Activated CD8-positive, alpha-beta T cell treated with anti-CD3 and anti-CD28 coated beads, Interleukin-2, amount 10 ng/mL, durations not matched to agents 7 days and 5 days (primary cell): ENCODE measurements at regions not wholly inside any gene's neighbourhood (a gene's known extent, or its start where the extent isn't known, plus 50 kb on each side); places are given as distances from the start of the nearest gene placed in this dataset.

Experiments used
- ATAC-seq: fragments of 150-1000 bp; cut with Tn5 transposase; one replicate; pipeline ENCODE4 v1.10.0; 2021; ENCODE audit warnings: moderate library complexity
- CTCF ChIA-PET: fragments of 350-600 bp; sonication (Branson Sonifier 250); formaldehyde crosslinking; loops from one replicate; lab custom pipeline; 2021; ENCODE audit warnings: antibody characterized with exemption; lab: Charles Lee
- POLR2A ChIA-PET: fragments of 350-600 bp; sonication (Branson Sonifier 250); formaldehyde crosslinking; loops from one replicate; lab custom pipeline; 2021; ENCODE audit warnings: antibody characterized with exemption; lab: Charles Lee
- DNase-seq: peaks from one replicate; pipeline ENCODE4 v3.0.0-alpha.2; 2020
- H3K27ac Mint-ChIP-seq: one replicate; pipeline ENCODE4 v1.8.0; 2021; ENCODE audit warnings: mild to moderate bottlenecking, mixed read lengths
- H3K27me3 Mint-ChIP-seq: one replicate; pipeline ENCODE4 v1.8.0; 2021; ENCODE audit warnings: low read depth, mixed read lengths
- H3K36me3 Mint-ChIP-seq: one replicate; pipeline ENCODE4 v1.8.0; 2021; ENCODE audit warnings: low read depth, mixed read lengths
- H3K4me1 Mint-ChIP-seq: one replicate; pipeline ENCODE4 v1.8.0; 2021; ENCODE audit warnings: low read depth, mixed read lengths
- H3K4me3 Mint-ChIP-seq: one replicate; pipeline ENCODE4 v1.8.0; 2021; ENCODE audit warnings: mild to moderate bottlenecking, mixed read lengths
- H3K9me3 Mint-ChIP-seq: one replicate; pipeline ENCODE4 v1.8.0; 2022; ENCODE audit warnings: mixed read lengths; ENCODE audit not compliant: insufficient read depth

DNA sequence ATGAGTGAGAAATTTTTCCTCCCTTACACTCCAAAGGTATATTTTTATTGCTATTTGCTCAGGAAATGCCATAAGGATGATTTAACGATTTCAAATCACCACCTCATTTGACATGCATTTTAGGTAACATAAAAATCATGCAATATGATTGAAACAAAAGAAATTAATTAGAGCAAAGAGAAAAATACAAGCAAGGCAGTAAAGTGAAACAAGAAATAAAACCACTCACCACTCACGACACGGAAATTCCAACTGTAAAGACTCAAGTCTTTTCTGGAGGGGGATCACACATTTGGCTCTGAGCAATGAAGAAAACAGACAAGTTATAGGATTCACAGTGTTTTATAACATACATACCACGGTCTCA lies 86.8 kb upstream of the ARHGAP29 start:
- ATAC-seq (no peak), DNase-seq (no peak)
- no peak overlapping the region for H3K4me3 Mint-ChIP-seq
- CTCF ChIA-PET = no interaction called here
- no peak overlapping the region for H3K27ac Mint-ChIP-seq
- H3K9me3 Mint-ChIP-seq = no peaks in the 10 kb centered on the region
- POLR2A ChIA-PET = no interaction called here
- H3K36me3 Mint-ChIP-seq = no peaks in the 10 kb centered on the region
- H3K27me3 Mint-ChIP-seq = peaks cover 21% of the 10 kb centered on the region
- no peaks in the 10 kb centered on the region for H3K4me1 Mint-ChIP-seq

DNA sequence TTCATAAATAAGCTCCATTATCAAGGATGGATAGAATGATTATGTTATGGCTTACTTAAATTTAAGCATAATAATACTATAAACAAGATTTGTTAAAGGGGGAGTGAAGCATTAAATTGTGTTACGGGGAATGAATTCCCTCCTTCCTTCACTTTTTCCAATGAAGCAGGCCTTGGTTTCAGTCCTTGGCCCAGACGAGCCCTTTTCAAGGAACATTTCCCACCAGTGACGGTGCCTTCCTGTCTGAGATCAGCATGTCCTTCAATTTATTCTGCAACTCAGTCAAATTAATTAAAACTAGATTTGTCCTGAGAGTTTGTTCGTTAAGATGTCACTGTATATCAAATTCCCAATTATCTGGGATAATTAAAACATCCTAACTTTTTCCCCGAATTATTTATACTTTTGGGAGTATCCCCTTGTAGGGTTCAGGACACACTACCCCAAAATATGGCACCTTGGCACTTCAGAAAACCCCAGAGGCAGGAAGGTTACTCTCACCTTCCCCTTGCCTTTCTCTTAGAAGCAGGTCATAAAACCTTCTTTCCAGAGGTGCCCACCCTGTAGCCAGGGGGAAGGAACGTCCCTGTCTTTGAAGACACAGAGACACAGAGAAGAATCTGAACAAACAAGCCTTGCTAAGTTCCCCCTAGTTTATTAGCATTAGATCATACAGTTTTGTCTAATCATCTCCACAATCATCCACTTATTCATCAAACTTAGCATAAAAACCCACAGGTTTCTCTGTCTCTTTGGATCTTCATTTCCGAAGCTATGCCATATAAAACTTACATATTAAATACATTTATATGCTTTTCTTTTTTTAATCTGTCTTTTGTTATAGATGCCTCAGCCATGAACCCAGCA lies 86.2 kb upstream of the ARHGAP29 start:
- no peaks in the 10 kb centered on the region for H3K4me1 Mint-ChIP-seq
- no peaks in the 10 kb centered on the region for H3K36me3 Mint-ChIP-seq
- no peak overlapping the region for H3K27ac Mint-ChIP-seq
- ChIA-PET POLR2A (no interaction called here), CTCF (no interaction called here)
- no peaks in the 10 kb centered on the region for H3K9me3 Mint-ChIP-seq
- H3K27me3 Mint-ChIP-seq = peaks cover 21% of the 10 kb centered on the region
- no peak overlapping the region for H3K4me3 Mint-ChIP-seq
- DNase-seq = no peak
- no peak for ATAC-seq

DNA sequence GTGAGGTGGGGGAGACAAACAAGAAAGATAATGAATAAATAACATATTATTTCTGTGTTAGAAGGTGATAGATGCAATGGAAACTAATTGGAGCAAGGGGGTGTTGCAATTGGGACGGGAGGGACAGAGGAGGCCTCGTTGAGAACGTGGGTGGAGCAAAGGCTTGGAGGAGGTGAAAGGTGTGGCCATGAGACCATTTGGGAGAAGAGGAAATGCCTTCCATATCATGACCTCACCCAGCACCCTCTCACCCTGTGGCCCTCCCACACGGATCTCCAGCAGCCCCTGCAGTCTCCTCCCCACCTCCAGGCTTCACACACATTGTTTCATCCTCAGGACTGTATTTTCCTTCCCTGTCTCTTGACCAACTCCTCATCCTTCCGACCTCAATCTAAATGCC lies 85.3 kb upstream of the ARHGAP29 start:
- Mint-ChIP-seq H3K4me1 (no peaks in the 10 kb centered on the region), H3K4me3 (no peak overlapping the region), H3K36me3 (no peaks in the 10 kb centered on the region), H3K9me3 (no peaks in the 10 kb centered on the region), H3K27me3 (peaks cover 15% of the 10 kb centered on the region), H3K27ac (no peak overlapping the region)
- ATAC-seq (no peak), DNase-seq (no peak)
- ChIA-PET POLR2A (no interaction called here), CTCF (no interaction called here)

DNA sequence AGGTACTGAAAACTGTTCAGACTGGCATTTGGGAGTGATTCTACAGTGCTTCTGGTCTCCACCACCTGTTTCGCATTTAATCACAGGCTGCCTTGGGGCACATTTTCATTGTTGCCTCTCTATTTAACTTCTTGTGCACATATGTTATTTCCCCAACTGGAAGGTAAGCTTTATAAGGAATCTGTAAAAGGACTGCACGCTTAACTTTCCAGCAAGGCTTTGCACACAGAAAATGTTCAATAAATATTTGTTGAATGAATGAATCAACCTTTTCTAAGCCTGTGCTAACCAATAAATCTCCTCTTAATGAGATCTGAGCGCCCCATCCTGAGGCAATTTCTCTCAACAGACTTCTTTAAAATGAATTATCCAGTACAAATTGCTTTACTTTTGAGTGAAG lies 84.3 kb upstream of the ARHGAP29 start:
- ChIA-PET POLR2A (no interaction called here), CTCF (no interaction called here)
- Mint-ChIP-seq H3K36me3 (no peaks in the 10 kb centered on the region), H3K27ac (no peak overlapping the region), H3K4me3 (no peak overlapping the region), H3K4me1 (no peaks in the 10 kb centered on the region), H3K9me3 (no peaks in the 10 kb centered on the region), H3K27me3 (peaks cover 9% of the 10 kb centered on the region)
- DNase-seq = no peak
- ATAC-seq = no peak

DNA sequence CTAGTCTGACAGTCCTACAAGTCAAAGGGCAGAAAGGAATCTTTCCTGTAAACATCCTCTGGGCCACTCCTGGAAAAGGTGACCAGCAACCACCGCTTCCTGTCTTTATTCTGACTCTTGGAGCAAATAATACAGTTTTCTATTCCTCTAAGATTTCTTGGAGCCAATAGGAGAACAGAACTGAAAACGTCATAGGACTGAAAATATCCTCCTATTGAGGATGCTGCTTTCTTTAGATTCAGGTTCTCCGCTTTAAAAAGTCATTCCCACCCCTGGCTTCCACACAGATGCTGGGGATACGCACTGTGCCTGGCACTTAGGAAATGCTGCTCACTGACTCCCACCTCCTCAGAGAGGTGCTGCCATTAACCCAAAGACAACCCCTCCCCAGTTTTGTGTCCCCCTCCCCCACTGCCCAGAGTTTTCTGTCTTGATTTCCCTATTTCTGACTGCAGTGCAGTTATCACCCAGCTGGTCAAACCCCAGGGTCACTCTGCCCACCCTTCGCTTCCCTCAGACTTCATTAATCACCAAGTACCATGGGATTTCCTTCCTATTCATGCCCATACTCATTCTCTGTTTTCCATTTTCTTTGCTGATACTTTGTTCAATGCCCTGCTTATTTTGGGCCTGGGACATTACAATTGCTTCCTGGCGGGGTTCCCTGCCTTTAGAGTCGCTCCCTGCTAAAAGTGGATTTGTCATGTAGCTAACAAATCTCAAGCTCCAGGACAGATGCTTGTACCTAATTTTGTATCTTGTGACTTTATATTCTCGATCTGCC lies 82.1 kb upstream of the ARHGAP29 start:
- peaks cover 6% of the 10 kb centered on the region for H3K27me3 Mint-ChIP-seq
- no peaks in the 10 kb centered on the region for H3K36me3 Mint-ChIP-seq
- no peak overlapping the region for H3K4me3 Mint-ChIP-seq
- ATAC-seq = no peak
- ChIA-PET POLR2A (no interaction called here), CTCF (no interaction called here)
- H3K4me1 Mint-ChIP-seq = no peaks in the 10 kb centered on the region
- H3K27ac Mint-ChIP-seq = no peak overlapping the region
- no peak for DNase-seq
- H3K9me3 Mint-ChIP-seq = no peaks in the 10 kb centered on the region

DNA sequence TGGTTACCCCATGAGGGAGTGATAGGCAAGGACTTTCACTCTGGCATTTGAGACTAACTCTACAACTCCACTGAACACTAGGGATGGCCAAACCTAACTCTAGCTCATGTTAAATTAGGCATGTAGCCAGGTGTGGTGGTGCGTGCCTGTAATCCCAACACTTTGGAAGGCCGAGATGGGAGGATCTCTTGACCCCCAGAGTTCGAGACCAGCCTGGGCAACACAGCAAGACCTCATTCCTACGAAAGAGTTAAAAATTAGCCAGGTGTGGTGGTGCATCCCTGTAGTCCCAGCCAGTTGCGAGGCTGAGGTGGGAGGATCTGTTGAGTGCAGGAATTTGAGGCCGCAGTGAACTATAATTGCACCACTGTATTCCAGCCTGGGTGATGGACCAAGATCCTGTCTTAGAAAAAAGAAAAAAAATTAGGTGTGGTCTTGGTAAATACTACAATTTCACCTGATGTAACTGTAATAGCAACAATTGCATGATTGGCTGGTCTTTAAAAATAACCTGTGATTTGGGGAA lies 81.2 kb upstream of the ARHGAP29 start:
- no peaks in the 10 kb centered on the region for H3K9me3 Mint-ChIP-seq
- H3K36me3 Mint-ChIP-seq = no peaks in the 10 kb centered on the region
- ATAC-seq (no peak), DNase-seq (no peak)
- no peak overlapping the region for H3K27ac Mint-ChIP-seq
- H3K27me3 Mint-ChIP-seq = peaks cover 3% of the 10 kb centered on the region
- ChIA-PET CTCF (no interaction called here), POLR2A (no interaction called here)
- no peaks in the 10 kb centered on the region for H3K4me1 Mint-ChIP-seq
- H3K4me3 Mint-ChIP-seq = no peak overlapping the region

DNA sequence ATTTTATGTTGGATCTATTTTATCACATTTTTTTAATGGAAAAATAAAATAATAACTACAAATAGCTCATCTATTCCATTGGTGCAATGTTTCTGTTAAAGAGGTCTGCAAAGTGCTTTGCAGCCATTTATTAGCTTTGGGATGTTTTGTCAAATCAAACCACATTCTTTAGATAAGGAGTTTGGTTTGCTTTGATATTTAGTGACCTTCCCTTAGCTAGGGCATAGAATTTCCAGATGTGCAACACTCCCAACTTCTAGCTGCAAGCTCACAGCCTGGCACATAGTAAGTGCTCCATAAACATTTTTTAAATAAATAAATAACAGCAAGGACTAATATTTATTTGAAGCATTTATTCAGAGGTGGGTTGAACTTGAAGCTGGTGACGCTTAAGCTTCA lies 80.4 kb upstream of the ARHGAP29 start:
- Mint-ChIP-seq H3K4me3 (no peak overlapping the region), H3K9me3 (no peaks in the 10 kb centered on the region), H3K27me3 (peaks cover 1% of the 10 kb centered on the region), H3K27ac (no peak overlapping the region), H3K4me1 (no peaks in the 10 kb centered on the region), H3K36me3 (no peaks in the 10 kb centered on the region)
- no peak for ATAC-seq
- POLR2A ChIA-PET = interaction anchor here (0.6 kb wide), 1 partner anchor 28 kb away, joined by 3 read pairs; no protein-coding TSS in a partner anchor
- DNase-seq = no peak
- CTCF ChIA-PET = no interaction called here

DNA sequence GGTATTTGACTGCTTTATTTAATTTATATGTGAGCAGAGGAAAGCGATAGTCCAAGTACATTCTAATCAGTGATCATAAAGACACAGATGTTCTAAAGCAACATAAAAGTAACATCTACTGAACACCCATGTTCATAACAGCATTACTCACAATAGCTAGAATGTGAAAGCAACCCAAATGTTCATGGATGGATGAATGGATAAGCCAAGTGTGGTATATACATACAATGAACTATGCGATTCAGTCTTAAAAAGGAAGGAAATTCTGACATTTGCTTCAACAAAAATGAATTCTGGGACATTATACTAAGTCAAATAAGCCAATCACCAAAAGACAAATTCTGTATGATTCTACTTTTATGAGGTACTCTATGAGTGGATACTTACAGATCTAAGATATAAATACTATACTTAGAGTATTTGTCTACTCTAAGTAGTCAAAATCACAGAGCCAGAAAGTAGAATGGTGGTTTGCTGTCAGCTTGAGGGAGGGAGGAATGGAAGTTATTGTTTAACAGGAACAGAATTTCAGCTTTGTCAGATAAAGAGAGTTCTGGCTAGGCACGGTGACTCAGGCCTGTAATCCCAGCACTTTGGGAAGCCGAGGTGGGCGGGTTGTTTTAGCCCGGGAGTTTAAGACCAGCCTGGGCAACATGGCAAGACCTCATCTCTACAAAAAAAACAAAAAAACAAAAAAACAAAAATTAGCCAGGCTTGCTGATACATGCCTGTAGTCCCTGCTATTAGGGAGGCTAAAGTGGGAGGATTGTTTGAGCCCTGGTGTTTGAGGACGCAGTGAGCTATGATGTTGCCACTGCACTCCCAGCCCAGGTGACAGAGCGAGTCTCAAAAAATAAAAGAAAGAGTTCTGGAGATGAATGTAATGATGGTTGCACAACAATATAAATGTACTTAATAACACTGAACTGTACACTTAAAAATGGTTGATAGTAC lies 79.7 kb upstream of the ARHGAP29 start:
- Mint-ChIP-seq H3K27ac (no peak overlapping the region), H3K4me3 (no peak overlapping the region), H3K9me3 (no peaks in the 10 kb centered on the region), H3K27me3 (no peaks in the 10 kb centered on the region), H3K4me1 (no peaks in the 10 kb centered on the region), H3K36me3 (no peaks in the 10 kb centered on the region)
- DNase-seq = no peak
- ChIA-PET CTCF (no interaction called here), POLR2A (interaction anchor here (0.6 kb wide), 1 partner anchor 28 kb away, joined by 3 read pairs; no protein-coding TSS in a partner anchor)
- ATAC-seq = no peak

DNA sequence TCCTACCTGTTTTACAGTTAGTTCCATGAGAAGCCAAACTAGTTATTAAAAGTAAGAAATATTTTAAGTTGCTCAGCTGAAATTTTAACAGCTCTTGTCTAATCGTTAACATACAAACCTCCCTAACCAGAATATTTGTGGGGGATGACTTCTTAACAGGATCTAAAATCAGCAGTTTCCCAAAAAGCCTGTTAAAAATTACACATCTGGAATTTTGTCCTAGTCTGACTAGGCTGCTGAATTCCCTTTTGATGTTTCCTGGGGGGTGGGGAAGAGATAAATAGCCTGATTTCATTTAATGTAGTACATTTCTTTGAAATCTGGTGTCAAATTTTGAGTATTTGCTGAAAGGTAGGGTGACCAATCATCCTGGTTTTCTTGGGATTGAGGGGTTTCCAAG lies 78.8 kb upstream of the ARHGAP29 start:
- Mint-ChIP-seq H3K27me3 (no peaks in the 10 kb centered on the region), H3K36me3 (no peaks in the 10 kb centered on the region), H3K4me3 (no peak overlapping the region), H3K4me1 (no peaks in the 10 kb centered on the region), H3K27ac (no peak overlapping the region), H3K9me3 (no peaks in the 10 kb centered on the region)
- CTCF ChIA-PET = no interaction called here
- POLR2A ChIA-PET = no interaction called here
- no peak for ATAC-seq
- no peak for DNase-seq

DNA sequence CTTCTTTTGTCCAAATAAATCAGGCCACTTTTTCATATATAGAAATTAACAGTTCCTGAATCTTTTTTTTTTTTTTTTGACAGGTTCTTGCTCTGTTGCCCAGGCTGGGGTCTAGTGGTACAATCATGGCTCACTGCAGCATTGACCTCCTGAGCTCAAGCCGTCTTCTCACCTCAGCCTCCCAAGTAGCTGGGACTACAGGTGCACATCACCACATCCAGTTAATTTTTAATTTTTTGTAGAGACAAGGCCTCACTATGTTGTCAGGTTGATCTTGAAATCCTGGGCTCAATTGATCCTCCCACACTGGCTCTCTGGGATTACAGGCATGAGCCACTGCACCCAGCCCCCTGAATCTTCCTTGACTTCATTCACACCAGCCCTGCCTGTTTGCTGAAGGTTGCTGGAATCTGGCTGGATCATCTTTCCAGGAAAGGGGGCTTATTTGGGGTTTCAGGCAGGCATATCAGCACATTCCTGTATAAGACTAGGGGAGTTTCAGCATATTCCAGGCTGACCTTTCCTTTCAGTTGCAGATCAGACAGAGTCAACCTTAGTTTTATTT lies 78.2 kb upstream of the ARHGAP29 start:
- H3K4me3 Mint-ChIP-seq = no peak overlapping the region
- no peaks in the 10 kb centered on the region for H3K27me3 Mint-ChIP-seq
- ChIA-PET CTCF (no interaction called here), POLR2A (no interaction called here)
- no peaks in the 10 kb centered on the region for H3K4me1 Mint-ChIP-seq
- H3K36me3 Mint-ChIP-seq = no peaks in the 10 kb centered on the region
- no peak overlapping the region for H3K27ac Mint-ChIP-seq
- no peaks in the 10 kb centered on the region for H3K9me3 Mint-ChIP-seq
- DNase-seq (no peak), ATAC-seq (no peak)

DNA sequence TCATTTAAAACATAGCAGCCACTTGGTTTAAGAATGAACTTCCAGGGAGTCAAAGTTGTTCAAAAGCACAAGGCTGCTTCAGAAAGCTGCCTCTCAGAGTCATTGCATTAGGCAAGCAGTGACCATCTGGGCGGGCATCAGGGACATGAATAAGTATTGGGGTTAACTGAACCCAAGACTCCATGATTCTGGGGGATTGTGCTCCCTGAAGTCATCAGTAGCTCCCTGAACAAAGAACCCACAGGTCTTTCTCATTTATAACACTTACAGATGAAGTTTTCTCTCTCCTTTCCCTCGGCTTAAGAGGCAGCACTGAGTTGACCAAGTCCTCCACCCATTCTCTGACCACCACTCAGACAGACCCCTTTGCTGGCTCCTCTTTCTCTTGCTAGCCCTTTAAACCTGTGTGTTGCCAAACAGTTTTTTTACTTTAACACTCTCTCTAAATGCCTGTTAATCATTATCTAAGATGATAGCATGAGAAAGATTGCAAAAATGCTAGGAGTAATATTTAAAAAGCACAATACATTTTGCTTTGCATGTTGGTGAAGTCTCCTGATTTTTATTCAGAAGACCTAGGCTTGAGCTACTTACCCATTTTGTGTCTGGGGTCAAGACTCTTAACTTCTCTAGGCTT lies 77.0 kb upstream of the ARHGAP29 start:
- ATAC-seq = no peak
- ChIA-PET CTCF (no interaction called here), POLR2A (interaction anchor here (0.7 kb wide), 1 partner anchor 105 kb away, joined by 3 read pairs; no protein-coding TSS in a partner anchor)
- DNase-seq = no peak
- Mint-ChIP-seq H3K27ac (no peak overlapping the region), H3K4me1 (no peaks in the 10 kb centered on the region), H3K9me3 (no peaks in the 10 kb centered on the region), H3K27me3 (no peaks in the 10 kb centered on the region), H3K4me3 (no peak overlapping the region), H3K36me3 (no peaks in the 10 kb centered on the region)
